ENCODE measurements at regions not wholly inside any gene's neighbourhood (a gene's known extent, or its start where the extent isn't known, plus 50 kb on each side); places are given as distances from the start of the nearest gene placed in this dataset.

DNA sequence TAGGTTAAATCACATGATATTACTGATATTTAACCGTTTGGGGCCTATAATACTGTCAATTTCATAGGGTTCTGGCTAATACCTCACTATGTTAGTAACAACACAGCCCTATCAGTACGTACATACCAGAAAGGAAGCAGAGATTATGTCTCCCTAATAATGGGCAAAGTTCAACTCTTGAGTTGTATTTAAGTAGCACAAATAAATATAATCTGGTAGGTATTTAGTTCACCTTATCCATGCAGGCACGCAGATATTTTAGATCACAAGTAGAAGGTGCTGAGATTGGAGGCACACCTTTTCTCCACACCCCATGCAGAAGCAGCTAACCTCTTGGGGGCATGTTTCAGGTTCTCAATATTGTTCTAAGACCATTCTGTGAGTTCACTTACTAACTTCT, 118.9 kb downstream of the IRS1 start:
- no peak for FAIRE-seq
- DNase-seq (ENCODE audit: insufficient read length, low spot score): no peak

DNA sequence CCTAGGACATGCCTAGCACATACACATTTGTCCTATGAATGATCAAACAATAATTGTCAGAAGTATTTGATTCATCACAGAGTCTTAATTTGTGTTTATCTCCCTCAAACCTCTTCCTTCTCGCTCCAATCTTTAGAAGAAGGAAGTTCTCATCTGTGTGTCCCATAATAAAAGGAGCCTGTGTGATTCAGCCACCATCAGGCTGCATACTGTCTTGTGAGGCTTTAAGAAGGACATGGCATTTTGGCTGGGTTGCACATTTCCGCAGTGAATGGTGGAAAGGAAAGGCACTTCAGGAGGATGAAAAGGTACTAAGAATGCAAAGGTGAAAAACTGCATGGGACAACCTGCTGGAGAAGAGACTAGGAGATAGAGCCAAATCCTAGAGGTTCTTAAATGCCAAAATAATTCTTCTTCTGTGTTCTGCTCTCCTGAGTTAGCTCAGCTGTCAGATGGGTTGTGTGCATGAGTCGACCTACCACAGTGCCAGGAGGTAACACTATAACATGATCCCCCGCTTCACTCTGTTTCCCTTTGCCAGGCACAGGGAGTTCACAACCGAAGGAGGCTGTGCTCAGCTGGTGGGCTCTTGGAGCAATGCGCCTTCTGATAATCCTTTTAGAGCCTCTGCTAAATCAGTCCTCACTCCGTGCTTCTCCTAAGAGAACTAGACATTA, 120.1 kb downstream of the IRS1 start:
- no peak for FAIRE-seq

DNA sequence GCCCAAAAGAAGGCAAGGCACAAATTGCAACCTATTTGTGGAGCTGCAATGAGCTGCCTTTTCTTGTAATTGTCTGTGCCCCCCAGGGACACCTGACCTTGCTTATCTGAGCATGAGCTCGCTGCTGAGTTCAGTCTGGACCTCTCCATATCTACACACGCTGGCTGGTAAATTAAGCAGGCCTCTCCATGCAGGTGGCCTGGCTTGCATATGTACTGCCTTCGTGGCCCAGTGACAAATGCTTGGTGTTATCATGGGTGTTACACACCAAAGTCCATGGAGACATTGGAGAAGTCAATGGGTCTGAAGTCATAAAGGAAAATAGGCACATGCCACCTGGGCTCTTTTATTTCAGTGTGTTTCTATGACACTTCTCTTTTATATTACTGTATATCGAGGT, 121.2 kb downstream of the IRS1 start:
- no peak for FAIRE-seq
- no peak for DNase-seq (ENCODE audit: insufficient read length, low spot score)

More for the DNA sequence above, 120.1 kb downstream of the IRS1 start:
- DNase-seq (ENCODE audit: insufficient read length, low spot score): no peak

DNA sequence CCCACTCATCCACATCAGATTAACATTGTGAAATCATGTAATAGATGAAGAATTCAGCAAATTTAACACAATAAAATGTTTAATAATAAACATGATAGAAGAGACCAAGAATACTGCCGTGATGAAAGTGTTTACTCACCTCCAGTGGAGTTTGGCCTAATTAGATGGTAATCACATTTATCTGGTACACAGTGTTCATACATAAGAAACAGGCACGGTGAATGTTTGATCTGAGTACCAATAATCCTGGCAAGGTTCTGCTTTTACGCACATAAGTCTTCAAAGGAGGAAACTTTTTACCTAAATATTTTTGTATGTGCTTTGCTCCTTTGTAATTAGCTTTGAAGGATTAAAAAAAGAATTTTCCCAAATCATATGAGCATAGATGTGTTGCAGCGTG, 122.5 kb downstream of the IRS1 start:
- DNase-seq (ENCODE audit: insufficient read length, low spot score): no peak
- FAIRE-seq: no peak

DNA sequence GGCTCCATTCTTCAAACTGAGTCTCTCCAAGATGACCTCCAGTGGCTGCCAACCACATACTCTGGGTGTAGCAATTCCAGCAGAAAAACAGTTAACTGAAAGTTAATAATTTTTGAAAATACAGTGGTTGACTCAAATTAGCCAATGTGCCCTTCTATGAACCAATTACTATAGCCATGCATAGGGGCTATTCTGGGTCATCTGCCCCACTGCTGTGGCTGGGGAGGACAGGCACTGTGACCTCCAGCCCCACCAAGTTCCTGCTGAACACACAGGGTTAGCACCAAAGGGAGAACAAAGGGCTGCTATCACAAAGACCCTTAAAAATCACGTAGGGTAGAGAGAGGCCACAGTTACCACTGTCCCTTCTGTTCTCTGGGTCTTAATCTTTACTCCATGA, 123.0 kb downstream of the IRS1 start:
- DNase-seq (ENCODE audit: insufficient read length, low spot score) (no peak), FAIRE-seq (no peak)

DNA sequence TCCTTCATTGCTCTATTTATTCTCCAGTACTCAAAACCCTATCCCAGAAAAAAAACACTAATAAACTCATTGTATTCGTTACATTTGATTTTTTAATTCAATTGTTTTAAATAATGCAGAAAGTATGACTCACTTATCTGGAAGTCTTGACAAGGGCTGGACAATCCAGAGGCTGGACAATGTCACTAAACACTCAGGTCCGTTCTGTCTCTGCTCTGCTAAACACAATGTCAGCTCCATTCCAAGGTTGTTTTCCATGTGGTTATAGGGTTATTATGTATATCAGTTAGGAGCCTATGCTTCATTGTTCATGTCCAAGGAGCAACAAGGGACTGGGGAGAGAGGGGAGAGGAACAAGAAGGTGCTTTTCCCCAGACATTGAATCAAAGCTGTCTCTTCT, 125.5 kb downstream of the IRS1 start:
- FAIRE-seq (no peak), DNase-seq (ENCODE audit: insufficient read length, low spot score) (no peak)

DNA sequence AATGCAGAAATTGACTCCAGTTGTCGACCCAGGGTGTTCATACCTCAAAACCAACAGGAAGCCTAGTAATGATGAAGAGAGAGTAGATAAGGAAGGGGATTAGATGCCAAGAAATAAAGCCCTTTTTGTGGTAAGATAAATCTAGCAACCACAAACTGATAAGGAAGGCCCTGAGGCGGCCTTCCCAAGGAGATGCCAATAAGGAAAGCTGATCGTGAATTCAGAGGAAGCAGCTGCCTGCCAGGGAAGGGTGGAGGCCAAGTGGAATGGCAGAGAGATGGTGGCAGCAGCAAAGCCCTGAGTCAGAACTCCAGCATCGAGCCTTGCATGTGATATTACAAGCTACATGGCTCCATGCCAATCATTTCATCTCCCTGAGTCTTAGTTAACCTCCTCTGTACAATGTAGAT, 126.3 kb downstream of the IRS1 start:
- DNase-seq (ENCODE audit: insufficient read length, low spot score): peak; percentile 56
- FAIRE-seq: peak; percentile 84

DNA sequence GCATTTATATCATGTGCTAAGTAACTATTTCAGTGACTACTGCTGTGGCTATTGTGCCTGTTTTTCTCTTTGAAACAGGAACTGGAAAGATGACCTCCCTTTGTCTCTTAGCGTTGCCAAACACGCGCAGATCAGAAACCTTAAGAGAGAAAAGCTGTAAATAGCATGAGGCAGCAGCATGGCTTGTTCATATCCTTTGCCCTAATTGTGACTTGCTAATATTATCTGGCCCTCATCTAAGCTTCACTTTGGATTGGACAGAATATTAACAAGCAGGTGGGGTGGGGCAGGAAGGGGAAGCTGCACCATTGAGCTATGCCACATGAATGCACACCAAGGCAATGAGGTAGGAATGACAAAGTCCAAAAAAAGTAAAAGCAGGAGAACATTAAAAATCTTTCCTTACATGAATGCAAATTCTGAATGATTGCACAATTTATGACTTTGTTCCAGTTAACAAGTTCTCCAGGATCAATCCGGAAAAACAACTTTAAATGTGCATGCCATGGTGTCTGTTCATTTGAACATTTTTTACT, 128.4 kb downstream of the IRS1 start:
- DNase-seq (ENCODE audit: insufficient read length, low spot score): no peak
- FAIRE-seq: no peak

DNA sequence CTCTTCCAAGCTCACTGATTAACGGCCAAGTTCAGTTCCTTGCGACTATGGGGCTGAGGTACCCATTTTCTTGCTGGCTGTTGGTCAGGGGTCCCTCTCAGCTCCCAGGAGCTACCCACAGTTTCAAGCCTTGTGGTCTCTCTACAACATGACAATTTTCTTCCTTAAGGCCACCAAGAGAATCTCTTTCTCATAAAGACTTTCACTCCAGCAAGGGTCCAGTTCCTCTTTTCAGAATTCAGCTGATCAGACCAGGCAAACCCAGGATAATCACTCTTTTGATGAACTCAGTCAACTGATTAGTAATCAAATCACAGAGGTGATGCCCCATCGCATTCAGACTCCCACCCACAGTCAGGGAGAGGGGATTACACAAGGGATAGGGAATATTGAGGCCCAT, 129.7 kb downstream of the IRS1 start:
- no peak for DNase-seq (ENCODE audit: insufficient read length, low spot score)

DNA sequence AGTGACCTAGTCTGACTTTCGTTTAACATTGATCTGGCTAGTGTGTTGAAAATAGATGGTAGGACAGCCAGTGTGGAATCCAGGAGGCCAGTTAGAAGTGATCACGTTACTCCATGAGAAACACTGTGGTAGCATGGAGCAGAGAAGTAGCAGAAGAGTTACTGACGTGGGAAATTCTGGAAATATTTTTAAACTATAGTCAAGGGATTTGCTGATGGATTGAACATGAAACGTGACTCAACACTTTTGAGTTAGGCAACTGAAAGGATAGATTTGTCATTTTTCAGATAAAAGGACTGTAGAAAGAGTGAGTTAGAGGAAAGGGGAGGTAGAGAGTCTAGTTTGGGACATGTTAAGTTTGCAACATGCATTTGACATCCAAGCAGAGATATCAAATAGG, 130.4 kb downstream of the IRS1 start:
- DNase-seq (ENCODE audit: insufficient read length, low spot score) (no peak), FAIRE-seq (no peak)

More for the DNA sequence above, 129.7 kb downstream of the IRS1 start:
- FAIRE-seq: no peak

DNA sequence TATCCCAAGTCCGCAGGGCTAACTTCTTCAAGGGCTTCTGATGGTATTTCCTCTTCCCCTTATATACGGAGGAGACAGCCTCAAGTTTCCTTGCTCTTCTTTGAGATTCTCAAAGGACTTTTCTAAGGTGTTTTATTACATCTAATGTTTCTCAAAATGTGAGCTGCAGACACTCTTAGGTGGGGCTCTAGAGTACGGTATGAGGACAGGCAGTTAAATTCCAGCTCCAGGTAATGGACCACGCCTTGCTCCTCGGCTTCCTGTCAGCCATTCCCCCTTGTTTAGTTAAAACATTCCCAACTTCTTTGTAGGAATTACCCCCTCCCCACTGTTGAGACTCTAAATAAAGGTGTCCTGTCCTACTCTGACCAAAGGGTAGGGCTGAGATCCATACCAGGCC, 131.9 kb downstream of the IRS1 start:
- FAIRE-seq: no peak

DNA sequence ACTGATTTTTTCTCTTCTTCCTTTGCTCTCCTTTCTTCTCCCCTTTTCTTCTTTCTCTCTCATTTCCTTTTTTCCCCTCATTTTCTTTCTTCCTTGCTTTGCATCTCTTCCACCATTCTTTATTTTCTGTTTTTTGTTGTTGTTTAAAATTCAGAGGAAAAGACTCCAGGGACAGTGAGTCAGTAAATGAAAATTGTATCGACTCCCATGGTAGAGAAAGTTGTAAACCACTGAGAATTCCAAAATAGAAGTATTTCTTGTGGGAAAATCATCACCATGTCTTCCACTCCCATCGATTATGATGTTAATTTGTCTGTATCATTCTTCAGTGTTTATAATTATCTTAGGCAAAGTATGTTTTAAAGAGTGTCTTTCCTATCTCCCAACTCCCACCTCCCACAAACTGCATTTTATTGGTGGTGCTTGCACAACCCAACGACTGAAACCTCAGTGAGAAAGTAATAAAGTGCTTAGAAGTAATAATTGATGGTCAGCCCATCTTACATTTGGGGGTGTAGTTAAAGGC, 134.3 kb downstream of the IRS1 start:
- DNase-seq (ENCODE audit: insufficient read length, low spot score) (no peak), FAIRE-seq (no peak)

More for the DNA sequence above, 131.9 kb downstream of the IRS1 start:
- DNase-seq (ENCODE audit: insufficient read length, low spot score): no peak

DNA sequence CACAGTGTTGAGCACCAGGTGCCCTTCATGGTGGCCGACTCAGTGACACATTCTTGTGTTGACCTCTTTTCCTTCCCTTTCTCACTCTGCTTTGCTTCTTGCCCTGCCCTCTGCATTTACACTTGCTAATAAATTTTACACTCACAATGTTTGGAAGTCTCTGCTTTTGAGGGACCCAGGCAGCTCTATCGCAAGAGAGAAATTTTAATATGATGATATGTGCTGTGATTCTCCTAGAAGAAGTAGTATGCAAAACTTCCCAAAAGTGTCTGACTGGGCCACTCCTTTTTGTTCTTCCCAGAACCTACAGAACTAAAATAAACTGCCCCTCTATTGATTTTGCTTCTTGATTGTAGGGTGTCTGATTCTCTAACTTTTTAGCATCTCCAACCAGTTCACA, 135.0 kb downstream of the IRS1 start:
- DNase-seq (ENCODE audit: insufficient read length, low spot score) (no peak), FAIRE-seq (no peak)

DNA sequence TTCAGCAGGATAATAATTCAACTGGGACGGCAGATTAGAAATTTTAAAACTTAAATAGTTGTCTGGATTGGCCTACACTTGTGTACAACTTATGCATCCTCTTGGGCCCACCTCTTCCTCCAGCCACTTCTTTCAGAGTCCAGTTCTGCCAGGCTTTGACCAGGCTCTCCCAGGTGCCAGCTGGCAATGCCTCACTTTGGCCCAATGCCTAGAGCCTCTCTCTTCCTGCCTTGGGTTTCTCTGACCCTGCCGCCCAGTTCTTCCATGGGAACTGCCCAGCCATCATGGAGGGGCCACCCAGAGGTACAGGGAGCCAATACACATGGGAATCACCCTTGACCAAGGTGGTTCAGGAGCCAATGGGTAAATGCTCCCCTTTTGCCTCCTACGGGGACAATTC, 135.5 kb downstream of the IRS1 start:
- DNase-seq (ENCODE audit: insufficient read length, low spot score) (no peak), FAIRE-seq (no peak)

DNA sequence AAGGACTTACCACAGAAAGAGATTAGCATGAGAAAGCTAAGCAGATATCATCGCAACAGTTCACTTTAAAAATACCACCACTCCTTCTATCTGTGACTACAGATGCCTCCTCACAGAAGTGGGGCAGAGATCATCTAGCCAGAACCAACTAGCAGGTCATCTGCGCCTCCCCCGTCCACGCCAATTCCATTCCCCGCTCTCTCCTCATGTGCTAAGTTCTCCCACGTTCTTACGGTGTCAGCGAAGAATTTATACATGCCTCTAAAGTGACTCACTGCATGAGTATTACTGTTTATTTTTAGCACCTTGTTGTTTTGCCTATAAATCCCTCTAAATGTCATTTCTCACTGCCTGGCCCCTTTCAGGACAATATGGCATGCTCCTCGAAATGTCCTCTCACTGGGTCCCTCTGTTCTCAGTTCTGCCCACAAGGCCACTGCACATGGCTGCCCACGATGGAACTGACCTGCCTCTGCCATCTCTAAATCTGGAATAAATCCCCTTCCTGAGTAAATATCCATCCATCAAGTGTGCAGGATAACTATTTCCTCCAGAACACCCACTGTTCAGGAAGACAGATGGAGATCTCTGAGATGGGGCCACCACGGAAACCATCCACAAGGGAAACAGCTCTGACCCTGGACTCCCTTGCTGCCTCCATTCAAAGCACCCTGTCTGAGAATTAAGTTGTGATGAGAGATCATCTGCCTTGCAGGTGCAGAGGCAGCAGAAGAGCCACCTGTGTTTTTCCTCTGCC, 137.7 kb downstream of the IRS1 start:
- FAIRE-seq (peak; percentile 93), DNase-seq (ENCODE audit: insufficient read length, low spot score) (peak; percentile 76)

DNA sequence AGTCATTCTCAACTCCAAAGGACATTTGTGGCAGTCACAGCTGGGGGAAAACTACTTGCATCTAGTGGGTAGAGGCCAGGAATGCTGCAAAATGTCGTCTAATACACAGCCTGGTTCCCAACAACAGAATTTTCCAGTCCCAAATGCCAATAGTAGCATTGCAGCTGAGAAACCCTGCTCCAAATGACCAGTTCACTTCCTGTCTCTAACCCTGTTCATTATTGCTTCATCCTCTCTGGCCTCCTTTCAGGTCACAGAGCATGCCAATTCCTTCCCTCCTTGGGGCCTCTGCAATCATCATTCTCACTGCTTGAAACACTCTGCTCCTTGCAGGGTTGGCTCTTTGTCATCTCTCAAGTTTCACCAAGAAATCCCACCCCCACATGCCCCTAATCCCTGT, 139.1 kb downstream of the IRS1 start:
- DNase-seq (ENCODE audit: insufficient read length, low spot score): peak; percentile 39
- FAIRE-seq: peak; percentile 84

DNA sequence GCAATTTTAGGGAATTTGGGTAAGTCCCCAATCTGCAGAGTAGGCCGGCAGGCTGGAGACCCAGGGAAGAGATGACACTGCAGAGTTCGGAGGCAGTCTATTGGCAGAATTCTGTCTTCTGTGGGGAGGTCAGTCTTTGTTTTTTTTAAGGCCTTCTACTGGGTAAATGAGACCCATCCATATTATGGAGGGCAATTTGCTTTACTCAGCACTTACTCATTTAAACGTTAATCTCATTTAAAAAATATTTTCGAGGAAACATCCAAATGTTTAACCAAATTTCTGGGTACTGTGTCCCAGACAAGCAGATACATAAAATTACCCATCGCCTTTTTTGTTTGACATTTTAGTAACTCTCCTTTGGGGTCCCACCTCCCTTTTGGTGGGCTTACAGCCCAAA, 139.5 kb downstream of the IRS1 start:
- no peak for DNase-seq (ENCODE audit: insufficient read length, low spot score)
- no peak for FAIRE-seq

DNA sequence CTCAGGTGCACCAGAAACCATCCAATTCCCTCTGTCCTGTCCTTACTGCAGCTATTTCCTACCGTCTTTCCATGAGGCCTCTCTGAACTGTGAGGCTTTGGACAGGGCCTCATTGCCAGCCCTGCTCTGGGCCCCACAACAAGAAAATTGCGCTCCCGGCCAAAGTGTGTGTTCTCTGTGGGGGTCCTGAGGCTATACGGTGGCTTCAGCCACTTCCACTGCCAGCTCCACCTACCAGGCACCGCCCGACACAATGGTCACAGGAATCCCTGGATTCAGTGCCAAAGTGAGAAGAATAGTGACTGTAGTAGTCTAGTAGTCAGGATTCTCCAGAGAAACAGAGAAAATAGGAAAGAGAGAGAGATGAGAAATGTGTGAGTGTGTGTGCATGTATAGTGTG, 140.2 kb downstream of the IRS1 start:
- FAIRE-seq (no peak), DNase-seq (ENCODE audit: insufficient read length, low spot score) (no peak)

DNA sequence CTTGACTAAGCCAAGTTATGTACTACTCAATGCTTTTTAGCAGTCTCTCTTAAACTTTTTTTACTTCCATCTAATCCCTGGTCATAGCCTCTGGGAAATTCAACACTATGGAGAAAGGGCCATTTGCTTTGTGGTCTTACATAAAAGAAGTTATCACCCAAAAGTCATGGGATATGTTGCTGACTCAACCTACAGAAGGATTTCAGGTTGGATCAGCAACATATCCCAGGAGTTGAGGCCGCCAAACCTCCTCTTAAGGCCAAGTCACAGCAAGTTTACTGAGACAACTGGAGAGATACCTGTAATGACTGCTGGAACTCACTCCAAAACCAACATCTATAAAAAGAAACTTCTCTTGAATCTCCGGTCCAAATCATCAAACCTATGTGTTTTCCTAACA, 141.1 kb downstream of the IRS1 start:
- no peak for FAIRE-seq

DNA sequence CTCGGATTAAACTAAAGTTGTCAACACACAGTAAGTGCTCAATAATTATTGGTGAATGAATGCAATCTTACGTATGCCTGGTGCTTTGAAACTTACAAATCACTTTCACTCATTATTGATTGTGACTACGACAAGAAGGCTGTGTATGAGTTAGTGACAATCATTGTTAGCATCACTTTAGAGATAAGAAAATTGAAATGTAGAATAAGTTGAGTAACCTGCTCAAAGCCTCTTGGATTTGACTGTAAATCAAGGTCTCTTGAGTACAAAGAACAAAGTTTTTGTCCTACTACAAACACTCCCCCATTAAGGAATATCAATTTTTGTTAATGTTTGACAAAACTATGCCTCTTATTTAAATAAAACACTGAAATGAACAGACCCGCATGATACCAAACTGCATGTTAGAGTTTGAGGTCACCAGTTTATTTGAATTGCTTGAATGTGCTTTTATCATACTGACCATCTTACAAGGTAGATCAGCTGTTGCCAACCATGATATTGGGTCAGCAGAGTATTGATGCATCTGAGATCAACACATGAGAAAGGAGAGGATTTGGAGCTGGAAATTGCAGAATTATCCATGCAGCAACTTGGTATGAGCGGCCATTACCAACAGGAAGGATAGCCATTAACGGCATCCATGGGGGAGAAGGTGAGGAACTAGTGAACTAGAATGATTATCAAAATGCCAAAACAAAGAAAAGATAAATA, 142.1 kb downstream of the IRS1 start:
- FAIRE-seq (peak; percentile 44), DNase-seq (ENCODE audit: insufficient read length, low spot score) (no peak)

More for the DNA sequence above, 141.1 kb downstream of the IRS1 start:
- DNase-seq (ENCODE audit: insufficient read length, low spot score): no peak

DNA sequence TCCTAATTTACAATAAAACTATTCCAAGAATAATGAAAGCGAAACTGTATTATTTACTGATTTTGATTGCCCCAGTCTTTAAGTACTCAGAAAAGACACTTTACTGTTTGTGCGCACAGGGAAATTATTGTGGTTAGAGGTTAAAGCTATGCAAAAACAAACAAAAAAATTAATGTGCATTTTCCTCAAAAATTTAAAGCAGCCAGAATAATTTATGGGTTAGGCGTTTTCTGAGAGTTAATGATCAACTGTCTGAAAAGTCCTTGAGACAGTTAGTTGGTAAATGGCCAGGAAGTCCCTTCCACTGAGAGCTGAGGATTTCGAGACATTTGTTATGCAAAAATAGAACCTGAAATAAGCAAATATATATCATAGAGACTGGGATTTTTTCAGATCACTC, 143.3 kb downstream of the IRS1 start:
- peak; percentile 31 for DNase-seq (ENCODE audit: insufficient read length, low spot score)
- FAIRE-seq: no peak

Measured in HTR-8/SVneo (cell line).